Putamen (tissue), 1 donor: ENCODE measurements at regions not wholly inside any gene's neighbourhood (a gene's known extent, or its start where the extent isn't known, plus 50 kb on each side); places are given as distances from the start of the nearest gene placed in this dataset.

Experiments
- DNase-seq: peaks from one replicate; pipeline ENCODE4 v3.0.0-alpha.2; 2016; ENCODE audit warnings: low spot score

DNA sequence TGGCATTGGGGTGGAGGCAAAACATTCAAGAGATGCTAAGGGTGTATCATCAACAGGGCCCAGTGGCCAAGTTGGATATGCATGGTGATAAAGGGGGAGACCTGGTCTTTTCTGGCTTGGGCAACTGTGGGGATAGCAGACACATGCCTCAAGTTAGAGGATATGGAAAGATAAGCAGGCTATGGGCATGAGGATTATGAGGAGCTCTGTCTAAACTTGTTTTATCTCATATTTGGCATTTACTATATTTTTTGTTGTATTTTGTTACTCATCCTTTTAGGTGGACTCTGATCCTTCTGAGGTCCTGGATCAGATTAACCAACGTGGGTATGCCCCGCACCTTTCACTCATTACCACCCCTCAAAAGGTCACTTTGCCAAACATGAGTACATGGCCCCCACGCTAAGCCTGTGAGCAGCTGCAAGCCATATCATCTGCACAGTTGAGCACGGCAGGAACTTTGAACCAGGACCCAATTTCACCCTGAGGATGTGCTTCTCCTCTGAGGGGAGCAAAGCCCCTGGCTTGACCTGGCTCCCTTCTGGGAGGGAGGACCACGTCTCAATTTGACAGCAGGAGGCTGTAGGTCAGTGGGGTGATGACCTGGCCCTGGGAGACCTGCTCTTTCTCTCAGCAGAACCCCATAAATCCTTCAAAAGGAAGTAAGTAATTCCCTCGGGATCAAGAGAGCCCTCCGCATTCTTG is 71.1 kb upstream of the CD180 start:
- no peak for DNase-seq

- DNase-seq, result no peak
Measured at GRCh38 chr5:67266654-67267350, 70.2 kb upstream of the CD180 start.

DNA sequence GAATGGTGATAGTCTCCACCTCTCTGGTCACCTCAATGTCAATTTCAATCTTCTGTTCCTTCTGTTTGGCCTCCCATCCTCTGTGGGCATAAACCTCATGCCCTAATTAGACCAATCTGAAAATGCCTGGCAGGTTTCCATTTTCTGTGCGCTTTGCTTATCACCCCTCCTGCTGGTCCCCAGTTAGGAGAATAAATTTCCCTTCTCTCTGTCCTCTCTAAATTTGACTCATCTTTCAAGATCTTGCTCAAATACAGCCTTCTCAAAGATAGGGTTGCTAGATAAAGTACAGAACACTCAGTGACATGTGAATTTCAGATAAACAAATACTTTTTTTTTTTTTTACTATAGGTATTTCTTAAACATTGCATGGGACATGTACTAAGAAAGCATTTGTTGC is 69.4 kb upstream of the CD180 start:
- DNase-seq, result no peak

DNA sequence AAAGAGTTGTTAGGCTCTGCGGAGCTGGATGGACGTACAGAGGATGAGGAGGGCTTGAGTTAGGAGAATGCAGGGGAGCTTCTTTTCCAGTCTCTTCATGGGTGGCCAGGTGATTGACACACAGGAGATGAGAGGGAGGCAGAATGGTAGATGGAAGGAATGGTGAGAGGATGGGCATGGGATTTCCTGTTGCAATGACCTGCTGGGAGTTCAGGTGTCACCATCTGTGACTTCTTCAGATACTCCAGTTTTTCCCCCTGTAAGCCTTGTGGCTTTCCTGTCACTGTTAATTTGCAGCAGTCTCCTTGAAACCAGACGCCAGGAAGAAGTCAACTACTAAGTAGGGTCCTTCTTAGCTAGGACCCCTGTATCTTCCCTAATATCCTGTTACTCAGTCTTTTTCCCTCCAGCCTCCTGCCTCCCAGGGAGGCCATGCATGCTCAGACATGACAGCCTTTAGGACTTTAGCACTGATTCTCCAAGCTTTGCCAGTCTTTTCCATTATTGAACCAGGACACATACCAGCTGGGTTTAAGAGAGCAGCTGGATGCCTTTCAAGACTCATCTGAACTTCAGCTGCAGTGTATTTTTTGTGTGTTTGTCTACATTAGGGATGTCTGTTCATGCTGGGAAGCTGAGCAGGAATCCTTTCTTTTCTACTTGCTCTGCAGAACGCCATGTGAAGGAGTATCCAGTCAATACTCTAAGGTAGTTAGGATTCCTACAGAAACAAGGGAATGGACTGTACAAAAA is 67.2 kb upstream of the CD180 start:
- DNase-seq, result no peak

DNA sequence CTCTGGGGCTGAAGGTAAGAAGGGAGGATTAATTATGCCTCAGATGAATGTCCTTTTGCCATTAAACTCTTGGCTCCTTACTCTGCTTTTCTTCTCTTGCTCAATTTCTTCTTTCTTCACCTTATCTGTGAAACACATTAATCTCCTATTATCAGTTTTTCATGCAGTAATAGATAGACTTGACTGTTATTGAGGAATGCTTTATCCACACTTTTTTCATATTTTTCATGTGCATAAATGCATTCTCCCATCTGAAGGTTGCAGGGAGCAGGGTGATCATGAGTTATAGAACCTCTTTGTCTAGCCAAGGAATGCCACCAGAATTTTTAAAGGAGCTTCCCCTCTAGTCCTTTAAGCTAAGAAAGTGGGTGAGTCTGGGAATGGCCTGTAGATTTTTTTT is 66.4 kb upstream of the CD180 start:
- DNase-seq, result no peak

DNA sequence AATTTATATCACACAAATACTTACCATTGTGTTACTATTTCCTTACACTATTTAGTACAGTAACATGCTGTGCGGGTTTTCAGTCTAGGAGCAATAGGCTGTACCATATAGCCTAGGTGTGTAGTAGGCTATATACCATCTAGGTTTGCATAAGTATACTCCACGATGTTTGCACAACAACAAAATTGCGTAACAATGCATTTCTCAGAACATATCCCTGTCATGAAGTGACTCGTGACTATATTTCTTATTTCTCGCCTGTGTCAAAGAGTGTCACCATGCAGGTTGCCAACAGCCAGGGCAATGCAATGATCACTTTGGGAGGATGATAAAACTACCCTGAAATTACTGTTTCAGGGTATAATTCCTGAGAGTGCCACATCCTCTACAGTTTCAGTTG is 65.6 kb upstream of the CD180 start:
- no peak for DNase-seq

GRCh38 chr5:67259548-67260215 is 63.1 kb upstream of the CD180 start:
- no peak for DNase-seq

GRCh38 chr5:67257500-67257899 is 60.9 kb upstream of the CD180 start:
- DNase-seq, result no peak

DNA sequence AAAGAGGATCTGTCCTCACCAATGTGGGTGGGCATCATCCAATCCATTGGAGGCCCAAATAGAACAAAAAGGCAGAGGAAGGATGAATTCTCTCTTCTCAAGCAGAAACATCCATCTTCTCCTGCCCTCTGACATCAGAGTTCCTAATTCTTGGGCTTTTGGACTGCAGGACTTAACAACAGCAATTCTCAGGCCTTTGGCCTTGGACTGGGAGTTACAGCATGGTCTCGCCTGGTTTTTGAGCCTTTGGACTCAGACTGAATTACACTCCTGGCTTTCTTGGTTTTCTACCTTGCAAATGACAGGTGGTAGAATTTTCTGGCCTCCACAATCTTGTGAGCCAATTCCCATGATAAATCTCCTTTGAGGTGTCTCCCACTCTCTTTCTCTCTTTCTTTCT is 60.5 kb upstream of the CD180 start:
- no peak for DNase-seq

- DNase-seq, result no peak
Measured at GRCh38 chr5:67255881-67256280, 59.3 kb upstream of the CD180 start.

GRCh38 chr5:67253911-67254310 is 57.3 kb upstream of the CD180 start:
- no peak for DNase-seq

GRCh38 chr5:67249590-67249895 is 52.9 kb upstream of the CD180 start:
- DNase-seq, result no peak

DNA sequence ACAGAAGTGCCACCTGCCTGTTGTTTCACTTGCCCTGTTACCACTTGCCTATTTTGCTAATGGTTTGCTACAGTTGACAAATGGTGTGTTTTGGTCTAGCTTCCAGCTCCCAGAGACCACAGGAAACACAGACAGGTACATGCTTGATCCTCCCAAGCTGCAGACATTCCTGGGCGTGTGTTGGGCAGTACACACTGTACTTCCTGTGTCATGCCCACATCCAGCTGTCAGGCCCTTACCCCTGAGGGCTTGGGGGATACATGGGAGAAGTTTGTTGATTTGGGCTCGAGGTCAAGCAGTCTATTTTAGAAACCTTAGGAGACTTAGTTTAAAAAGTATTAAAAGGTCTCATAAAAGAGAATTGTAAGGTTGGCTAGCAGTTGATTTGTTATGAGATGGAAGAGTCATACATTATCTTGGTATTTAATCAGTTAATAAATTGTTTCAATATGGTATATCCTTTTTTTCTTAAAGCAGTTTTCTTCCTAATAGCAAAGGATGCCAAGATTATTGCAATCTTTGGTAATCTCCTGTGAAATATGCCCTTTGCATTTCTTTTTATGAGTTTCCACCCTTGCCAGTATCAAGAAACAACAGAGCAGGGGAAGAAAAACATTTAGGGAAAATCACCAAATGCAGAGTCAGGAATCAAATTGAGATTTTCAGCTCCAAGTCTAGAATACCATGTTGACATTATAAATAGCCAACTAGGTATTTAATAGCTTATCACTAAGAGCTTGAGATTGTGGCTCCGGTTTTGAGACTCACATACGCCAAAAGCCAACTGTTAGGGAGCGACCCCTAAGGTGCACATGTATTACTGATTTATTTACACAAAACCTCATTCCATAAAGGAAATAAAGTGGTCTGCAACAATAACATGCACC is 52.3 kb upstream of the CD180 start:
- no peak for DNase-seq

- DNase-seq, result no peak
Measured at GRCh38 chr5:67246546-67247268, 50.1 kb upstream of the CD180 start.
